IgD-negative memory B cell (primary cell): ENCODE measurements at regions not wholly inside any gene's neighbourhood (a gene's known extent, or its start where the extent isn't known, plus 50 kb on each side); places are given as distances from the start of the nearest gene placed in this dataset.

Experiments
- H3K27ac Mint-ChIP-seq, 3 donors: one replicate each; pipeline ENCODE4 v1.8.0; 2020 to 2022; ENCODE audit warnings: mild to moderate bottlenecking in 3 of 3, mixed read lengths in 3 of 3, moderate library complexity in 1 of 3
- H3K27me3 Mint-ChIP-seq: one replicate; pipeline ENCODE4 v1.8.0; 2021; ENCODE audit warnings: mixed read lengths
- H3K36me3 Mint-ChIP-seq: one replicate; pipeline ENCODE4 v1.8.0; 2020; ENCODE audit warnings: mild to moderate bottlenecking, mixed read lengths
- H3K4me1 Mint-ChIP-seq, 3 donors: one replicate each; pipeline ENCODE4 v1.8.0; 2020 to 2022; ENCODE audit warnings: mixed read lengths in 3 of 3, mild to moderate bottlenecking in 1 of 3
- H3K4me3 Mint-ChIP-seq, 4 donors: one replicate each; pipeline ENCODE4 v1.8.0; 2020 to 2022; ENCODE audit warnings: mild to moderate bottlenecking in 4 of 4, mixed read lengths in 4 of 4, moderate library complexity in 3 of 4
- H3K9me3 Mint-ChIP-seq, 3 donors: one replicate each; pipeline ENCODE4 v1.8.0; 2020 to 2021; ENCODE audit warnings: mixed read lengths in 3 of 3, mild to moderate bottlenecking in 1 of 3

DNA sequence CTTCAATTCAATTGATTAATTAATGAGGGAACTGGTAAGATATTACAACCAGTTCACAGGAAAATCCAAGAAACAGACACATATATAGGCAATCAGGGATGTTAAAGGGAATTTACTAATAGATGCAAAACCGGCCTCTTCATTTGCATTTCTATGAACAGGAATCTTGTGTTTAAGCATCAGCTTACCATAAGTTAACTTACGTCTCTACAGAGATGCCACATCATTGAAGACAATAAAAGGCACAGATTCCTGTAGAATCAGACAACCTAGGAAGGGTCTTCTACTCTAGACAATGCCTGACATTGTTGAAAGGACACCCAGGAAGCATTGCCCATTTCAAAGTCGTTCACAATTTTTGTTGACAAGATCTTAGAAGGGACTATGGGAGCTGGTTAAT, 93.0 kb upstream of the EPCAM start:
- Mint-ChIP-seq H3K9me3 (no peaks in the 10 kb centered on the region), H3K36me3 (no peaks in the 10 kb centered on the region), H3K4me3 (no peak overlapping the region), H3K27ac (no peak overlapping the region), H3K27me3 (no peaks in the 10 kb centered on the region), H3K4me1 (peaks cover 10 to 27% (median 13%) of the 10 kb centered on the region in 3 donors)

GRCh38 chr2:47274054-47274782, 94.9 kb upstream of the EPCAM start:
- Mint-ChIP-seq H3K27me3 (no peaks in the 10 kb centered on the region), H3K9me3 (no peaks in the 10 kb centered on the region), H3K36me3 (no peaks in the 10 kb centered on the region), H3K27ac (peak overlapping the region in 2 of 3 donors; percentile 0 to 13), H3K4me1 (peaks cover 14 to 32% (median 21%) of the 10 kb centered on the region in 3 donors), H3K4me3 (peak overlapping the region in 1 of 4 donors; percentile 22)

GRCh38 chr2:47272905-47273758, 96.0 kb upstream of the EPCAM start:
- peak overlapping the region; percentile 22 to 91 (median 72) for H3K4me3 Mint-ChIP-seq
- H3K27me3 Mint-ChIP-seq = no peaks in the 10 kb centered on the region
- no peaks in the 10 kb centered on the region for H3K36me3 Mint-ChIP-seq
- H3K9me3 Mint-ChIP-seq = no peaks in the 10 kb centered on the region
- H3K27ac Mint-ChIP-seq = no peak overlapping the region
- H3K4me1 Mint-ChIP-seq = peaks cover 14 to 32% (median 21%) of the 10 kb centered on the region in 3 donors

GRCh38 chr2:47272031-47272864, 95.9 kb upstream of the CALM2 start:
- no peaks in the 10 kb centered on the region for H3K9me3 Mint-ChIP-seq
- no peaks in the 10 kb centered on the region for H3K36me3 Mint-ChIP-seq
- H3K4me1 Mint-ChIP-seq = peaks cover 14 to 32% (median 21%) of the 10 kb centered on the region in 3 donors
- no peaks in the 10 kb centered on the region for H3K27me3 Mint-ChIP-seq
- H3K27ac Mint-ChIP-seq = peak overlapping the region in 2 of 3 donors; percentile 27 to 76
- peak overlapping the region in 3 of 4 donors; percentile 63 to 91 (median 81) for H3K4me3 Mint-ChIP-seq

DNA sequence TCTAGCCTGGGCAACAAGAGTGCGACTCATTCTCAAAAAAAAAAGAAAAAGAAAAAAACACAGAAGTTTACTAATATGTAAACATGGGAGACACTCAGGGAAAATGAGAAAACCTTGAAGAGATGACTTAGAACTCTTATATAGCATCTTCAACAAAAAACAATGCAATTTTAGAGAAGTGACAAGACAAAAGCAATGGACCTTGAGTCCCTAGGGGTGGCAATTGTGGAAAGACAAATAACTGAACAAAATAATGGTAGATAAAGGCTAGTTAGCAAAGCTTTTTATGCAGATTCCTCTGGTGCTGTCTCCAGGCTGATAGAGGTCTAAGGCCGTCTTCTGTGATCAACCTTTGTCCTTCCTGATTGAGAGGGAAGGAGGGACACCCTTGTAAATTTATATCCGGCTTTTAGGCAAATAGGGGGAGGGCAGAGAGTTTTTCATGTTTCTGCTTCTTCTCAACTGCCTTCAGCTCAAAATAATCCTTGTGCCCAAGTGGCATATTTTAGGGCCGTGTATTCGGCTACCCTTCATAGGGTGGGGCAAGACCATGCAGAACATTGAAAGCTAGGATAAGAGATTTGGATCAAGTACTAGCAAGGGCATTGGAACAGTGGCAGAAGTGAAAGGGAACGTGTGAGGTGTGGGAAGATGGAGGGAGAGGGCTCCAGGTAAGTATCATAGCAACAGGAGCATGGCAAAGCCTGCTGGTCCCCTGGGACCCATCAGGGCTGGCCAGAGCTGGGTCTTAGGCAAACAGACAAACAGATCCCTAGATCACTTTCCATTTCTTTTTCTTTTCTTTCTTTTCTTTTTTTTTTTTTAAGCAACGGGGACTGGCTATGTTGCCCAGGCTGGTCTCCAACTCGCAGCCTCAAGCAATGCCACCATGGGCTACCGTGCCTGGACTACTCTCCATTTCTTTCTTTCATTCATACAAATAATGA, 95.0 kb upstream of the CALM2 start:
- peak overlapping the region in 2 of 3 donors; percentile 27 to 76 for H3K27ac Mint-ChIP-seq
- peaks cover 14 to 32% (median 21%) of the 10 kb centered on the region in 3 donors for H3K4me1 Mint-ChIP-seq

GRCh38 chr2:47270421-47270820, 94.1 kb upstream of the CALM2 start:
- no peaks in the 10 kb centered on the region for H3K9me3 Mint-ChIP-seq
- H3K4me3 Mint-ChIP-seq = peak overlapping the region in 1 of 4 donors; percentile 33
- H3K36me3 Mint-ChIP-seq = no peaks in the 10 kb centered on the region
- peaks cover 14 to 32% (median 21%) of the 10 kb centered on the region in 3 donors for H3K4me1 Mint-ChIP-seq
- H3K27ac Mint-ChIP-seq = peak overlapping the region in 1 of 3 donors; percentile 58
- no peaks in the 10 kb centered on the region for H3K27me3 Mint-ChIP-seq

More for the DNA sequence above, 95.0 kb upstream of the CALM2 start:
- Mint-ChIP-seq H3K27me3 (no peaks in the 10 kb centered on the region), H3K9me3 (no peaks in the 10 kb centered on the region), H3K4me3 (peak overlapping the region; percentile 63 to 91 (median 76)), H3K36me3 (no peaks in the 10 kb centered on the region)

DNA sequence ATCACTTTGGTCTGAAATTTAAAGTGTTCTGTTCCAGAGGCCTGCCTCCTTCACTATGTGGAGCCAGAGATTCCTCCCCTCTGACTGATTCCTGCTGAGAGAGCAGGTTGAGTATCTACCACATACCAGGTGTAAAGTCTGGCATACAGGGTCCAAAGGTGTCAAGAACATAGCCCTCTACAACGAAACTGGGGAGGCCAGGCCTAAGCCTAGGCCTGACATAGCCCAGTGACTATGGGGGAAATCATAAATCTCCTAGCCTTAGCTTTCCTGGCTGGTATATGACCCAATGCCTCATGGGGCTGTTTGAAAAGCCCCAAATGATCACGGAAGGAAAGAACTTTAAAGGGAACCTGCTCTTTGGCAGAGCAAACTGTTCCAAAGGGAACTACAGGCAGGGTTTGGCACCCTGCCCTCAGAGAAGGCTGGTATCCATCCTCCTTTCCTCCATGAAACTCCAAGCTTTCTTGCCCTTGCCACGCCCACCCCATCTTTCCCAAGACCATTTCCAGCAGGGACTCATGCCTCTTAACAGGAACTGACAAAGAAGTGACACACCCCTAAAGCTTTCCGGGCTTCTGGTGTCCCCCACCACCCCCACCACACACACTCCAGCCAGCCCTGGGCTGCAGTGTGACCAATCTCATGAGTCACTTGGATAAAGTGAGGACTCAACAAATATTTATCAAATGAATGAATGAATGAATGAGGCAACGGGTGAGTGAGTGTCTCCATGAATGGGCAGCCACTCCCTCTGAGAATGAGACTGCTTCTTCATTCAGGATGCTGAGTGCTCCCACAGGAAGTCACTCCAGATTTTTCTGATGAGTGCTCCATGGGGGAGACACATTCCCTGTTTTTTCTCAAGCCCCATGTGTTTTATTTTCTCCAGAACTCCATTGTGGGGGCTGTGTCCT, 93.3 kb upstream of the CALM2 start:
- Mint-ChIP-seq H3K36me3 (no peaks in the 10 kb centered on the region), H3K27ac (no peak overlapping the region), H3K27me3 (no peaks in the 10 kb centered on the region), H3K4me1 (peaks cover 14 to 32% (median 21%) of the 10 kb centered on the region in 3 donors), H3K9me3 (no peaks in the 10 kb centered on the region), H3K4me3 (no peak overlapping the region)

GRCh38 chr2:47267711-47268086, 91.4 kb upstream of the CALM2 start:
- H3K36me3 Mint-ChIP-seq = no peaks in the 10 kb centered on the region
- no peaks in the 10 kb centered on the region for H3K9me3 Mint-ChIP-seq
- H3K4me1 Mint-ChIP-seq = peaks cover 13 to 21% (median 15%) of the 10 kb centered on the region in 3 donors
- no peak overlapping the region for H3K27ac Mint-ChIP-seq
- H3K4me3 Mint-ChIP-seq = no peak overlapping the region
- no peaks in the 10 kb centered on the region for H3K27me3 Mint-ChIP-seq

- H3K27me3 Mint-ChIP-seq = no peaks in the 10 kb centered on the region
- H3K36me3 Mint-ChIP-seq = no peaks in the 10 kb centered on the region
- H3K4me3 Mint-ChIP-seq = no peak overlapping the region
- peaks cover 13 to 17% (median 15%) of the 10 kb centered on the region in 3 donors for H3K4me1 Mint-ChIP-seq
- H3K27ac Mint-ChIP-seq = no peak overlapping the region
- H3K9me3 Mint-ChIP-seq = no peaks in the 10 kb centered on the region
Observed at GRCh38 chr2:47266939-47267710, 90.8 kb upstream of the CALM2 start.

- Mint-ChIP-seq H3K36me3 (no peaks in the 10 kb centered on the region), H3K4me1 (peaks cover 4 to 5% (median 5%) of the 10 kb centered on the region in 3 donors), H3K27ac (no peak overlapping the region)
Observed at GRCh38 chr2:47265751-47266231, 89.5 kb upstream of the CALM2 start.

GRCh38 chr2:47265158-47265557, 88.8 kb upstream of the CALM2 start:
- H3K27me3 Mint-ChIP-seq = no peaks in the 10 kb centered on the region
- no peak overlapping the region for H3K4me3 Mint-ChIP-seq
- H3K36me3 Mint-ChIP-seq = no peaks in the 10 kb centered on the region
- peak overlapping the region in 1 of 3 donors; percentile 23 for H3K27ac Mint-ChIP-seq
- peaks cover under 1% of the 10 kb centered on the region in 3 donors for H3K4me1 Mint-ChIP-seq
- H3K9me3 Mint-ChIP-seq = no peaks in the 10 kb centered on the region

More at GRCh38 chr2:47265751-47266231, 89.5 kb upstream of the CALM2 start:
- H3K4me3 Mint-ChIP-seq = peak overlapping the region in 1 of 4 donors; percentile 52
- H3K27me3 Mint-ChIP-seq = no peaks in the 10 kb centered on the region
- H3K9me3 Mint-ChIP-seq = no peaks in the 10 kb centered on the region

DNA sequence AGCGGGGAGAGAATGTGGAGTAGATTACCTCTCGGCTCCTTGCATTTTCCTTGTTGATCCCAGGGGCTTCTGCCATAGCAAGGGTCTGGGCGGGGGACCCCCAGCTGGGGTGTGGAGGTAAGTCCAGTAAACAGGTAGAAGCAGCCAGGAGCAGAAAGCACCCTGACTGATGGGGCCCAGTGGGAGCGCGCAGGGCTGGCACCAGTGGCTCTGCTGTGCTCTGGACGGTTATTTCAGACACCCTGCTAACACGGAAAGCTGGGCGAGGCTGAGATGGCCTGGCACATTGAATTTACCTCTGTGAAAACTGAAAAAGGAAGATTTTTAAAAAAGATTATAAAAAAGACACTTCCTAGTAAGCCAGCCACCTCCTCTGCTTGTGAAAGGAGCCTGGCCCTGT, 88.4 kb upstream of the CALM2 start:
- peaks cover 2 to 4% (median 4%) of the 10 kb centered on the region in 3 donors for H3K9me3 Mint-ChIP-seq
- no peak overlapping the region for H3K27ac Mint-ChIP-seq
- peaks cover 0 to 3% (median 0%) of the 10 kb centered on the region in 3 donors for H3K4me1 Mint-ChIP-seq
- H3K4me3 Mint-ChIP-seq = no peak overlapping the region
- no peaks in the 10 kb centered on the region for H3K36me3 Mint-ChIP-seq
- no peaks in the 10 kb centered on the region for H3K27me3 Mint-ChIP-seq
